ENCODE measurements at regions not wholly inside any gene's neighbourhood (a gene's known extent, or its start where the extent isn't known, plus 50 kb on each side); places are given as distances from the start of the nearest gene placed in this dataset.
"Not testable (repeated sequence)": the region's sequence is repeated elsewhere in the genome, so short reads cannot be mapped to it uniquely, and the experiment has no call there.

DNA sequence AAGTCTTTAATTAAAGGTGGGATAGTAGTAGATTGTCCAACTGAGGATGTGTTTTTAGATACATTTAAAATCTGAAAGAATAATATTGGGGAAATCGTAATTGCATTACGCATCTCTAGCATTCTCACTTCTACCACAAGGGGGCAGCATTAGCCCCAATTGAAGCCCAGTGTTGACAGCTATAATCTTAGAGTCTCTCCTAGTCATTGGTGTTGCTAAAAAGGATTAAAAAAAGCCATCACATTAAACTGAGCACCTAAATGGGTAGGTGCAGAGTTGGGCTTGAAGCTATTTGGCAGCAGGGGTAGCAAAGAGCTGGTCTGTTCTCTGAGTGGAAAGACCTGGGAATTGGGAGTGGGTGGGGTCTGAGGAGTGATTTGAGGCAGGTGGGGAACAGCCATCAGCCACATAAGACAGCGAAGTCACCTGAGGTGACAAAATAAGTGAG lies 177.2 kb downstream of the OSTF1 start:
- ChIA-PET CTCF (interaction anchor here (0.6 to 3.5 kb wide), 5 partner anchors 10 to 1037 kb away, joined by 3 to 33 read pairs (median 5); no protein-coding TSS in a partner anchor), POLR2A (no interaction called here)
- no peaks in the 10 kb centered on the region for H3K36me3 ChIP-seq (ENCODE audit: control insufficient read depth in 2 of 2, extremely low read depth in 1 of 2, insufficient read depth in 1 of 2, low read length in 1 of 2)
- Mint-ChIP-seq H3K27ac (no peak overlapping the region), H3K4me3 (no peak overlapping the region), H3K9me3 (no peaks in the 10 kb centered on the region), H3K36me3 (peaks cover 12% of the 10 kb centered on the region), H3K27me3 (no peaks in the 10 kb centered on the region), H3K4me1 (peaks cover 2 to 6% (median 2%) of the 10 kb centered on the region in 3 donors)
- H3K27me3 ChIP-seq (replicated peaks in 1 of 2; ENCODE audit: control insufficient read depth in 2 of 2, extremely low read depth in 1 of 2, insufficient read depth in 2 of 2, low read length in 1 of 2), result no peaks in the 10 kb centered on the region
- H3K27ac ChIP-seq (ENCODE audit: low read length), result no peak overlapping the region
- no peaks in the 10 kb centered on the region for H3K9me3 ChIP-seq
- peak; percentile 43 to 60 (median 58) for ATAC-seq (replicated peaks in 1 of 4)
- H3K4me3 ChIP-seq (ENCODE audit: control insufficient read depth in 1 of 2, extremely low read depth in 1 of 2, low read length in 1 of 2), result no peak overlapping the region
- peak in 26 of 35 experiments; percentile 2 to 68 (median 34) for DNase-seq
- no peaks in the 10 kb centered on the region for H3K4me1 ChIP-seq (ENCODE audit: control insufficient read depth in 1 of 2, extremely low read depth in 1 of 2, insufficient read depth in 2 of 2, low read length in 2 of 2)
- 78% methylated on average over 1 of the region's 3 CpGs for WGBS (ENCODE audit: insufficient coverage)

GRCh38 chr9:75269197-75269596 lies 180.9 kb downstream of the OSTF1 start:
- H3K9me3 ChIP-seq, result no peaks in the 10 kb centered on the region
- H3K9me3 Mint-ChIP-seq, result peaks cover 5 to 20% (median 18%) of the 10 kb centered on the region in 3 donors
- no peak overlapping the region for H3K4me3 ChIP-seq (ENCODE audit: control insufficient read depth in 1 of 2, extremely low read depth in 1 of 2, low read length in 1 of 2)
- no peaks in the 10 kb centered on the region for H3K27me3 ChIP-seq (replicated peaks in 1 of 2; ENCODE audit: control insufficient read depth in 2 of 2, extremely low read depth in 1 of 2, insufficient read depth in 2 of 2, low read length in 1 of 2)
- H3K36me3 ChIP-seq (ENCODE audit: control insufficient read depth in 2 of 2, extremely low read depth in 1 of 2, insufficient read depth in 1 of 2, low read length in 1 of 2), result no peaks in the 10 kb centered on the region
- H3K27ac Mint-ChIP-seq, result no peak overlapping the region
- no peak overlapping the region for H3K27ac ChIP-seq (ENCODE audit: low read length)
- ChIA-PET CTCF (interaction anchor here (0.6 to 1.0 kb wide), 4 partner anchors 9 to 1022 kb away, joined by 5 to 7 read pairs (median 6); no protein-coding TSS in a partner anchor), POLR2A (no interaction called here)
- WGBS (ENCODE audit: insufficient coverage), result no CpG with 5 or more reads among the region's 5 CpGs
- no peaks in the 10 kb centered on the region for H3K4me1 ChIP-seq (ENCODE audit: control insufficient read depth in 1 of 2, extremely low read depth in 1 of 2, insufficient read depth in 2 of 2, low read length in 2 of 2)
- peaks cover 2 to 6% (median 2%) of the 10 kb centered on the region in 3 donors for H3K4me1 Mint-ChIP-seq
- no peaks in the 10 kb centered on the region for H3K27me3 Mint-ChIP-seq
- H3K36me3 Mint-ChIP-seq, result peaks cover 10% of the 10 kb centered on the region
- DNase-seq (no peak), ATAC-seq (replicated peaks in 1 of 4) (no peak)
- H3K4me3 Mint-ChIP-seq, result no peak overlapping the region

GRCh38 chr9:75273055-75273454 lies 184.7 kb downstream of the OSTF1 start:
- ATAC-seq (replicated peaks in 1 of 4), result not testable (repeated sequence)

DNA sequence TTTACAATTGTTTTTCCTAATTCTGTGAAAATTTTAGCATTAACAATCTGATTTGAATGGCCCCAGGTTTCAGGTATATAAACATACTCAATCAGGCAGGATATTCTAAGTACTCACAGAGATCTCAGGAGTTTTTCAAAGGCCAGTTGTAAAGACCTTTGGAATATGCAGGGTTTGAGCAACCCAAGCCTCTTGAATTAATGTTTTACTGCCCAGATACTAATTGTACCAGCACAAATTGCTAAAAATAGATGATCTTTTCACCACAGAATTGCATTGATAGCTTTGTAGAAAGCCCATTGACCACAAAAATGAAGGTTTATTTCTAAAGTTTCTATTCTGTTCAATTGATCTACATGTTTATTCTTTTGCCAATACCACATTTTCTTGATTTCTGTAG lies 186.5 kb downstream of the OSTF1 start:
- ChIA-PET POLR2A (no interaction called here), CTCF (no interaction called here)
- Histone ChIP-seq H3K9me3 (no peaks in the 10 kb centered on the region), H3K4me3 (ENCODE audit: control insufficient read depth in 1 of 2, extremely low read depth in 1 of 2, low read length in 1 of 2) (no peak overlapping the region), H3K27me3 (replicated peaks in 1 of 2; ENCODE audit: control insufficient read depth in 2 of 2, extremely low read depth in 1 of 2, insufficient read depth in 2 of 2, low read length in 1 of 2) (no peaks in the 10 kb centered on the region), H3K4me1 (ENCODE audit: control insufficient read depth in 1 of 2, extremely low read depth in 1 of 2, insufficient read depth in 2 of 2, low read length in 2 of 2) (no peaks in the 10 kb centered on the region), H3K27ac (ENCODE audit: low read length) (no peak overlapping the region), H3K36me3 (ENCODE audit: control insufficient read depth in 2 of 2, extremely low read depth in 1 of 2, insufficient read depth in 1 of 2, low read length in 1 of 2) (no peaks in the 10 kb centered on the region)
- Mint-ChIP-seq H3K27me3 (peaks cover 0 to 3% of the 10 kb centered on the region in 2 donors), H3K9me3 (peaks cover 5 to 28% (median 18%) of the 10 kb centered on the region in 3 donors), H3K27ac (no peak overlapping the region), H3K36me3 (peaks cover 14% of the 10 kb centered on the region), H3K4me3 (no peak overlapping the region), H3K4me1 (no peaks in the 10 kb centered on the region)
- ATAC-seq (replicated peaks in 1 of 4), result no peak
- no peak for DNase-seq

More at GRCh38 chr9:75273055-75273454, 184.7 kb downstream of the OSTF1 start:
- POLR2A ChIA-PET; H3K9me3 ChIP-seq; DNase-seq; H3K27ac Mint-ChIP-seq; H3K4me1 ChIP-seq (ENCODE audit: control insufficient read depth in 1 of 2, extremely low read depth in 1 of 2, insufficient read depth in 2 of 2, low read length in 2 of 2); H3K4me1 Mint-ChIP-seq; H3K27me3 Mint-ChIP-seq; H3K36me3 ChIP-seq (ENCODE audit: control insufficient read depth in 2 of 2, extremely low read depth in 1 of 2, insufficient read depth in 1 of 2, low read length in 1 of 2); H3K27me3 ChIP-seq (replicated peaks in 1 of 2; ENCODE audit: control insufficient read depth in 2 of 2, extremely low read depth in 1 of 2, insufficient read depth in 2 of 2, low read length in 1 of 2); H3K27ac ChIP-seq (ENCODE audit: low read length); H3K4me3 ChIP-seq (ENCODE audit: control insufficient read depth in 1 of 2, extremely low read depth in 1 of 2, low read length in 1 of 2); H3K4me3 Mint-ChIP-seq: not testable (repeated sequence)
- peaks cover 5 to 25% (median 18%) of the 10 kb centered on the region in 3 donors for H3K9me3 Mint-ChIP-seq
- WGBS (ENCODE audit: insufficient coverage), result 100% methylated on average over 1 of the region's 10 CpGs
- CTCF ChIA-PET, result interaction anchor here in 1 of 2 donors (0.9 kb wide), 1 partner anchor 1028 kb away, joined by 3 read pairs; no protein-coding TSS in a partner anchor
- H3K36me3 Mint-ChIP-seq, result peaks cover 14% of the 10 kb centered on the region

GRCh38 chr9:75282047-75282446 lies 193.7 kb downstream of the OSTF1 start:
- ATAC-seq (replicated peaks in 1 of 4), result no peak
- H3K27ac Mint-ChIP-seq, result no peak overlapping the region
- H3K4me1 Mint-ChIP-seq, result no peaks in the 10 kb centered on the region
- no peaks in the 10 kb centered on the region for H3K9me3 ChIP-seq
- ChIA-PET POLR2A (no interaction called here), CTCF (interaction anchor here in 1 of 2 donors (1.0 kb wide), 1 partner anchor 1022 kb away, joined by 3 read pairs; no protein-coding TSS in a partner anchor)
- H3K36me3 ChIP-seq (ENCODE audit: control insufficient read depth in 2 of 2, extremely low read depth in 1 of 2, insufficient read depth in 1 of 2, low read length in 1 of 2), result no peaks in the 10 kb centered on the region
- H3K4me3 Mint-ChIP-seq, result no peak overlapping the region
- peaks cover 11% of the 10 kb centered on the region for H3K36me3 Mint-ChIP-seq
- WGBS (ENCODE audit: insufficient coverage), result no CpG with 5 or more reads among the region's 1 CpG
- H3K4me1 ChIP-seq (ENCODE audit: control insufficient read depth in 1 of 2, extremely low read depth in 1 of 2, insufficient read depth in 2 of 2, low read length in 2 of 2), result no peaks in the 10 kb centered on the region
- peaks cover 0 to 8% of the 10 kb centered on the region in 2 donors for H3K27me3 Mint-ChIP-seq
- H3K9me3 Mint-ChIP-seq, result peaks cover 5 to 27% (median 8%) of the 10 kb centered on the region in 3 donors
- no peak overlapping the region for H3K4me3 ChIP-seq (ENCODE audit: control insufficient read depth in 1 of 2, extremely low read depth in 1 of 2, low read length in 1 of 2)
- no peaks in the 10 kb centered on the region for H3K27me3 ChIP-seq (replicated peaks in 1 of 2; ENCODE audit: control insufficient read depth in 2 of 2, extremely low read depth in 1 of 2, insufficient read depth in 2 of 2, low read length in 1 of 2)
- DNase-seq, result no peak
- no peak overlapping the region for H3K27ac ChIP-seq (ENCODE audit: low read length)

GRCh38 chr9:75289332-75289731 lies 201.0 kb downstream of the OSTF1 start:
- Histone ChIP-seq H3K27ac (ENCODE audit: low read length) (no peak overlapping the region), H3K4me3 (ENCODE audit: control insufficient read depth in 1 of 2, extremely low read depth in 1 of 2, low read length in 1 of 2) (no peak overlapping the region), H3K27me3 (replicated peaks in 1 of 2; ENCODE audit: control insufficient read depth in 2 of 2, extremely low read depth in 1 of 2, insufficient read depth in 2 of 2, low read length in 1 of 2) (no peaks in the 10 kb centered on the region), H3K4me1 (ENCODE audit: control insufficient read depth in 1 of 2, extremely low read depth in 1 of 2, insufficient read depth in 2 of 2, low read length in 2 of 2) (no peaks in the 10 kb centered on the region), H3K9me3 (no peaks in the 10 kb centered on the region), H3K36me3 (ENCODE audit: control insufficient read depth in 2 of 2, extremely low read depth in 1 of 2, insufficient read depth in 1 of 2, low read length in 1 of 2) (no peaks in the 10 kb centered on the region)
- H3K4me3 Mint-ChIP-seq, result no peak overlapping the region
- ChIA-PET CTCF (no interaction called here), POLR2A (no interaction called here)
- H3K27ac Mint-ChIP-seq, result no peak overlapping the region
- H3K27me3 Mint-ChIP-seq, result peaks cover 0 to 32% of the 10 kb centered on the region in 2 donors
- H3K9me3 Mint-ChIP-seq, result peaks cover 8 to 19% (median 10%) of the 10 kb centered on the region in 3 donors
- DNase-seq, result no peak
- H3K4me1 Mint-ChIP-seq, result no peaks in the 10 kb centered on the region
- H3K36me3 Mint-ChIP-seq, result peaks cover 15% of the 10 kb centered on the region
- ATAC-seq (replicated peaks in 1 of 4), result no peak
